ENCODE measurements at regions not wholly inside any gene's neighbourhood (a gene's known extent, or its start where the extent isn't known, plus 50 kb on each side); places are given as distances from the start of the nearest gene placed in this dataset.

DNA sequence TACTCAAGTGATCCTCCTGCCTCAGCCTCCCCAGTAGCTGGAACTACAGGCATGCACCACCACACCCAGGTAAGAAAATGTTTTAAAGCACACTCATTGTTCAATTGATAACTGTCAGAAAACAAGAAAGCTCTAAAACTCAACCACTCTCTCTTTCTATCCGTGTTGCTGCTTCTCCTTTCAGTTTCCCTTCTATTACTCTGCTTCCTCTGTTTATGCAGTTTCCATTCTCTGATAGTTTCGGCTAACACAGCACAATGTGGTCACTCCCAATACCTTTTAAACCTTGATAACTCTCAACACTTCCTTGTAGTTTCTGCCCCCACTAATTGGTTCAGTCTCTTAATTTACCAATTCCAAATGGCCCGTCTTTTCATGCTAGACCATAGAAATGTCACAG is 59.2 kb upstream of the NR4A3 start:
- TF ChIP-seq GATA3 (IDR thresholded peaks at IDR 0.05; ENCODE audit: low read depth, low read length) (no peak), GATA2 (IDR thresholded peaks at IDR 0.05; ENCODE audit: low read depth, low read length) (no peak)
